IMR-90 (cell line): ENCODE measurements at regions not wholly inside any gene's neighbourhood (a gene's known extent, or its start where the extent isn't known, plus 50 kb on each side); places are given as distances from the start of the nearest gene placed in this dataset.

ENCODE experiments used
- ATAC-seq: fragments of 200-7000 bp; cut with Tn5 transposase; 2 replicates; pipeline ENCODE4 v1.9.1; 2020; ENCODE audit warnings: low read depth, mild to moderate bottlenecking, moderate library complexity
- BruUV-seq: library from RNA; stranded (reverse); fragments of 400-500 nt; replicated peaks from 2 replicates; lab custom pipeline; 2021; lab: Mats Ljungman, UMichigan
- CTCF ChIA-PET: fragments of 300-600 bp; formaldehyde crosslinking; extraction: SDS; loops from one replicate; lab custom pipeline; 2021; ENCODE audit warnings: antibody characterized with exemption; lab: Yijun Ruan, JAX
- POLR2A ChIA-PET: fragments of 300-600 bp; sonication (Branson Sonifier 250); formaldehyde crosslinking; loops from one replicate; lab custom pipeline; 2022; ENCODE audit warnings: antibody characterized with exemption; ENCODE audit not compliant: unreplicated experiment; lab: Charles Lee
- DNase-seq: peaks from one replicate; pipeline ENCODE4 v3.0.0; 2013
- H2AFZ ChIP-seq: replicated peaks from 2 replicates; pipeline ENCODE3; 2013; ENCODE audit warnings: low read length, mild to moderate bottlenecking; ENCODE audit not compliant: poor library complexity
- H2AK5ac ChIP-seq: 2 replicates; pipeline ENCODE4 v1.6.1; 2013; ENCODE audit warnings: low read depth, low read length, inconsistent platforms
- H2AK9ac ChIP-seq: replicated peaks from 2 replicates; pipeline ENCODE3; 2013; ENCODE audit warnings: mild to moderate bottlenecking, low read depth, low read length, moderate library complexity; ENCODE audit not compliant: poor library complexity
- H2BK120ac ChIP-seq: 2 replicates; pipeline ENCODE4 v1.6.1; 2013; ENCODE audit warnings: low read depth, low read length, inconsistent platforms
- H2BK15ac ChIP-seq: 3 replicates; pipeline ENCODE4 v1.6.1; 2013; ENCODE audit warnings: low read depth, low read length, inconsistent platforms
- H2BK20ac ChIP-seq: 2 replicates; pipeline ENCODE4 v1.6.1; 2013; ENCODE audit warnings: low read depth, mild to moderate bottlenecking, inconsistent platforms, low read length, moderate library complexity
- H2BK5ac ChIP-seq: 2 replicates; pipeline ENCODE4 v1.6.1; 2013; ENCODE audit warnings: mild to moderate bottlenecking, low read depth, low read length, inconsistent platforms; ENCODE audit not compliant: poor library complexity, severe bottlenecking
- H3K14ac ChIP-seq: replicated peaks from 2 replicates; pipeline ENCODE4 v1.6.1; 2013; ENCODE audit warnings: low read depth, low read length, inconsistent platforms
- H3K18ac ChIP-seq: 2 replicates; pipeline ENCODE4 v1.6.1; 2013; ENCODE audit warnings: low read depth, low read length, control low read depth
- H3K23ac ChIP-seq: 2 replicates; pipeline ENCODE4 v1.6.1; 2013; ENCODE audit warnings: low read depth, low read length, inconsistent platforms
- H3K27ac ChIP-seq: 2 replicates; pipeline ENCODE4 v1.5.1; 2013; ENCODE audit warnings: mild to moderate bottlenecking, control low read depth, low read length; ENCODE audit not compliant: insufficient read depth
- H3K27me3 ChIP-seq: 2 replicates; pipeline ENCODE4 v1.6.1; 2013; ENCODE audit warnings: low read length; ENCODE audit not compliant: control insufficient read depth, insufficient read depth
- H3K36me3 ChIP-seq: 2 replicates; pipeline ENCODE4 v1.6.1; 2013; ENCODE audit warnings: low read length, mixed read lengths; ENCODE audit not compliant: control insufficient read depth, insufficient read depth
- H3K4ac ChIP-seq: 2 replicates; pipeline ENCODE4 v1.6.1; 2013; ENCODE audit warnings: low read depth, low read length, inconsistent platforms
- H3K4me1 ChIP-seq: 2 replicates; pipeline ENCODE4 v1.6.1; 2013; ENCODE audit warnings: low read length, mixed read lengths; ENCODE audit not compliant: control insufficient read depth, insufficient read depth
- H3K4me2 ChIP-seq: 2 replicates; pipeline ENCODE4 v1.6.1; 2013; ENCODE audit warnings: low read depth, mild to moderate bottlenecking, control low read depth, low read length, moderate library complexity
- H3K4me3 ChIP-seq: 2 replicates; pipeline ENCODE4 v1.5.1; 2013; ENCODE audit warnings: low read depth, mild to moderate bottlenecking, control low read depth, low read length, moderate library complexity; ENCODE audit not compliant: insufficient read depth
- H3K56ac ChIP-seq: 2 replicates; pipeline ENCODE4 v1.6.1; 2013; ENCODE audit warnings: low read length, inconsistent platforms; ENCODE audit not compliant: insufficient read depth; ENCODE audit errors: extremely low read depth
- H3K79me1 ChIP-seq, 2 experiments: 2 replicates each; pipeline ENCODE4 v1.6.1; 2013; ENCODE audit warnings: low read length in 2 of 2, inconsistent platforms in 1 of 2, low read depth in 1 of 2
- H3K9ac ChIP-seq: 2 replicates; pipeline ENCODE4 v1.6.1; 2013; ENCODE audit warnings: low read depth, low read length, control low read depth
- H3K9me1 ChIP-seq: 2 replicates; pipeline ENCODE4 v1.6.1; 2013; ENCODE audit warnings: low read length, inconsistent platforms; ENCODE audit not compliant: insufficient read depth
- H3K9me3 ChIP-seq: 2 replicates; pipeline ENCODE4 v1.6.1; 2013; ENCODE audit warnings: low read length; ENCODE audit not compliant: control insufficient read depth, insufficient read depth
- H4K20me1 ChIP-seq: 2 replicates; pipeline ENCODE4 v1.6.1; 2013; ENCODE audit warnings: low read length, inconsistent platforms; ENCODE audit not compliant: insufficient read depth
- H4K5ac ChIP-seq: 2 replicates; pipeline ENCODE4 v1.6.1; 2013; ENCODE audit warnings: mild to moderate bottlenecking, low read depth, low read length, control low read depth
- H4K8ac ChIP-seq, 2 experiments: 2 replicates each; pipeline ENCODE4 v1.6.1; 2013; ENCODE audit warnings: low read depth in 2 of 2, low read length in 2 of 2, control low read depth in 1 of 2, inconsistent platforms in 1 of 2
- H4K91ac ChIP-seq: 2 replicates; pipeline ENCODE4 v1.6.1; 2013; ENCODE audit warnings: low read depth, low read length, inconsistent platforms; ENCODE audit not compliant: insufficient read depth
- BHLHE40 ChIP-seq: fragments of 150-350 bp; IDR thresholded peaks from 2 replicates; pipeline ENCODE4 v1.6.1; 2016; ENCODE audit warnings: mild to moderate bottlenecking, low read depth, low read length
- CEBPB ChIP-seq: IDR thresholded peaks from 2 replicates; pipeline ENCODE4 v1.6.1; 2012; ENCODE audit warnings: low read depth, low read length, improper control_type of control experiment
- MAZ ChIP-seq: IDR thresholded peaks from 2 replicates; pipeline ENCODE4 v1.6.1; 2012; ENCODE audit warnings: low read depth, mild to moderate bottlenecking, low read length, improper control_type of control experiment, moderate library complexity, borderline replicate concordance
- POLR2A ChIP-seq: IDR thresholded peaks from 2 replicates; pipeline ENCODE4 v1.6.1; 2012; ENCODE audit warnings: mild to moderate bottlenecking, low read depth, low read length
- RAD21 ChIP-seq: IDR thresholded peaks from 2 replicates; pipeline ENCODE4 v1.6.1; 2012; ENCODE audit warnings: low read length, improper control_type of control experiment
- RCOR1 ChIP-seq: IDR thresholded peaks from 2 replicates; pipeline ENCODE4 v1.6.1; 2012; ENCODE audit warnings: mild to moderate bottlenecking, low read length, improper control_type of control experiment; ENCODE audit not compliant: insufficient replicate concordance
- SMC3 ChIP-seq: fragments of 150-350 bp; IDR thresholded peaks from 2 replicates; pipeline ENCODE4 v1.6.1; 2016; ENCODE audit warnings: low read depth, mild to moderate bottlenecking, antibody characterized with exemption, low read length, moderate library complexity
- WGBS, 2 experiments: methylation state at CpG; one replicate each; pipeline versions ENCODE4 v1.1.5 to v1.1.7; 2013; ENCODE audit warnings: missing lambda C conversion rate in 2 of 2; ENCODE audit not compliant: insufficient read length in 1 of 2; ENCODE audit errors: extremely low coverage in 2 of 2; 5-methylcytosine and 5-hydroxymethylcytosine counted together
- dilution Hi-C: fragments of 300-500 bp; cut with HindIII; formaldehyde crosslinking; loops from one replicate; pipeline ENCODE4 v1.14.3; 2018; ENCODE audit warnings: low sequenced_read_pairs; ENCODE audit not compliant: unreplicated experiment
- in situ Hi-C: fragments of 300-500 bp; cut with MboI; formaldehyde crosslinking; loops from 3 replicates; pipeline ENCODE4 v1.14.3; 2019; ENCODE audit warnings: low sequenced_read_pairs, inconsistent platforms, mixed read lengths
- intact Hi-C: fragments of 100-400 bp; cut with micrococcal nuclease; formaldehyde crosslinking; loops from 2 replicates; pipeline ENCODE4 v1.10.0; 2022
- TF ChIP-seq, protein P1 (sequence below): fragments of 150-350 bp; IDR thresholded peaks from 2 replicates; pipeline ENCODE4 v1.6.1; 2017; ENCODE audit warnings: mild to moderate bottlenecking, antibody characterized with exemption, low read length, low read depth

DNA sequence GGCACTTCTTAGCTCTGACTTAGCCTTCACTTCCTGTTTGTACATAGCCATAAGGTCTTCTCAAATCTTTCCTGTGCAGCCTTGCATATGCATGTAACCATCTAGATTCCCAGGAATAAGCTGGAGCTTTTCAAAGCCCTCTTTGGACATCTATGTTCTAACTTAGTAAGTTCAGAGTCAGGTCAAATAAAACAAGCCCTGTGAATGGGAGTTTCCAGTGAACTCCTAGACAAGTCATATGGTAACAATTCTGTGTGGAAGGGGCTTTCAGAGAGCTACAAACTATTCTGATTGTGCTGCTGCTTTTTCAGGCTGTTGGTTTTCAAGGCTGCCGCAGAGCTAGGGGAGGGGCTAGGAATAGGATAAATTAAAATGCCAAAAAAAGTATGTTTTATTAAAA lies 208.4 kb upstream of the AKR1E2 start:
- no peak for DNase-seq
- H3K4me2 ChIP-seq = no peak overlapping the region
- no peak overlapping the region for H3K18ac ChIP-seq
- no peak overlapping the region for H3K9ac ChIP-seq
- H4K8ac ChIP-seq = no peak overlapping the region
- H3K27me3 ChIP-seq = no peaks in the 10 kb centered on the region
- no peak overlapping the region for H2AK9ac ChIP-seq
- no peaks in the 10 kb centered on the region for H3K4me1 ChIP-seq
- no peak overlapping the region for H2BK20ac ChIP-seq
- no peak overlapping the region for H2BK120ac ChIP-seq
- no peak overlapping the region for H4K91ac ChIP-seq
- no peak overlapping the region for H2BK5ac ChIP-seq
- TF ChIP-seq MAZ (no peak), CEBPB (no peak), RAD21 (no peak), POLR2A (no peak), RCOR1 (no peak), SMC3 (no peak), BHLHE40 (no peak)
- TF ChIP-seq, protein P1, sequence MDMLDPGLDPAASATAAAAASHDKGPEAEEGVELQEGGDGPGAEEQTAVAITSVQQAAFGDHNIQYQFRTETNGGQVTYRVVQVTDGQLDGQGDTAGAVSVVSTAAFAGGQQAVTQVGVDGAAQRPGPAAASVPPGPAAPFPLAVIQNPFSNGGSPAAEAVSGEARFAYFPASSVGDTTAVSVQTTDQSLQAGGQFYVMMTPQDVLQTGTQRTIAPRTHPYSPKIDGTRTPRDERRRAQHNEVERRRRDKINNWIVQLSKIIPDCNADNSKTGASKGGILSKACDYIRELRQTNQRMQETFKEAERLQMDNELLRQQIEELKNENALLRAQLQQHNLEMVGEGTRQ = no peak
- no peaks in the 10 kb centered on the region for H3K9me1 ChIP-seq
- no peak overlapping the region for H3K23ac ChIP-seq
- H3K9me3 ChIP-seq = peaks cover 6% of the 10 kb centered on the region
- no peak overlapping the region for H3K4ac ChIP-seq
- no peak overlapping the region for H2AFZ ChIP-seq
- no peaks in the 10 kb centered on the region for H3K79me1 ChIP-seq
- no peak overlapping the region for H4K5ac ChIP-seq
- no peak overlapping the region for H3K27ac ChIP-seq
- no peak overlapping the region for H3K56ac ChIP-seq
- H3K36me3 ChIP-seq = no peaks in the 10 kb centered on the region
- H2BK15ac ChIP-seq = no peak overlapping the region
- no peak overlapping the region for H3K14ac ChIP-seq
- BruUV-seq = no TSS peak
- ChIA-PET POLR2A (no interaction called here), CTCF (no interaction called here)
- H4K20me1 ChIP-seq = no peaks in the 10 kb centered on the region
- H3K4me3 ChIP-seq = no peak overlapping the region
- no peak for ATAC-seq
- no CpG with 5 or more reads among the region's 1 CpG for WGBS, 2 experiments
- dilution Hi-C loops (no loop called here), in situ Hi-C loops (no loop called here), intact Hi-C loops (no loop called here)
- H2AK5ac ChIP-seq = no peak overlapping the region
